NCI-H526 (cell line): ENCODE measurements at regions not wholly inside any gene's neighbourhood (a gene's known extent, or its start where the extent isn't known, plus 50 kb on each side); places are given as distances from the start of the nearest gene placed in this dataset.

Source experiments
- DNase-seq, 2 experiments: peaks; one replicate each; lab custom pipeline; 2025; lab: John Stamatoyannopoulos, UW

GRCh38 chr9:26313108-26313507 is 579.5 kb downstream of the CAAP1 start:
- DNase-seq, result no peak

- no peak for DNase-seq
Measured at GRCh38 chr9:26311463-26311995, 581.1 kb downstream of the CAAP1 start.

- no peak for DNase-seq
Measured at GRCh38 chr9:26310294-26310693, 582.3 kb downstream of the CAAP1 start.

GRCh38 chr9:26308328-26308727 is 584.3 kb downstream of the CAAP1 start:
- DNase-seq, result no peak

GRCh38 chr9:26301659-26302058 is 590.9 kb downstream of the CAAP1 start:
- no peak for DNase-seq

GRCh38 chr9:26301046-26301445 is 591.6 kb downstream of the CAAP1 start:
- DNase-seq, result no peak

GRCh38 chr9:26296910-26297572 is 595.6 kb downstream of the CAAP1 start:
- no peak for DNase-seq

- no peak for DNase-seq
Measured at GRCh38 chr9:26292943-26293342, 599.7 kb downstream of the CAAP1 start.

GRCh38 chr9:26271495-26272122 is 593.4 kb upstream of the TUSC1 start:
- no peak for DNase-seq

GRCh38 chr9:26266146-26266793 is 588.0 kb upstream of the TUSC1 start:
- no peak for DNase-seq

- no peak for DNase-seq
Measured at GRCh38 chr9:26264709-26265601, 586.7 kb upstream of the TUSC1 start.

GRCh38 chr9:26263478-26263877 is 585.2 kb upstream of the TUSC1 start:
- DNase-seq, result no peak

GRCh38 chr9:26262421-26263107 is 584.3 kb upstream of the TUSC1 start:
- no peak for DNase-seq

GRCh38 chr9:26261503-26262330 is 583.5 kb upstream of the TUSC1 start:
- DNase-seq, result no peak

- no peak for DNase-seq
Measured at GRCh38 chr9:26260238-26260637, 582.0 kb upstream of the TUSC1 start.

GRCh38 chr9:26247861-26248260 is 569.6 kb upstream of the TUSC1 start:
- no peak for DNase-seq

GRCh38 chr9:26244661-26245451 is 566.6 kb upstream of the TUSC1 start:
- no peak for DNase-seq

GRCh38 chr9:26243726-26244125 is 565.5 kb upstream of the TUSC1 start:
- DNase-seq, result no peak

- no peak for DNase-seq
Measured at GRCh38 chr9:26243029-26243697, 564.9 kb upstream of the TUSC1 start.
